ENCODE measurements at regions not wholly inside any gene's neighbourhood (a gene's known extent, or its start where the extent isn't known, plus 50 kb on each side); places are given as distances from the start of the nearest gene placed in this dataset.

GRCh38 chr9:13414349-13414748 is 134.9 kb upstream of the MPDZ start:
- TF ChIP-seq RAD21 (conservative IDR thresholded peaks at IDR 0.05 in 1 of 2, IDR thresholded peaks at IDR 0.05 in 1 of 2): no peak
- TF ChIP-seq, protein P1, sequence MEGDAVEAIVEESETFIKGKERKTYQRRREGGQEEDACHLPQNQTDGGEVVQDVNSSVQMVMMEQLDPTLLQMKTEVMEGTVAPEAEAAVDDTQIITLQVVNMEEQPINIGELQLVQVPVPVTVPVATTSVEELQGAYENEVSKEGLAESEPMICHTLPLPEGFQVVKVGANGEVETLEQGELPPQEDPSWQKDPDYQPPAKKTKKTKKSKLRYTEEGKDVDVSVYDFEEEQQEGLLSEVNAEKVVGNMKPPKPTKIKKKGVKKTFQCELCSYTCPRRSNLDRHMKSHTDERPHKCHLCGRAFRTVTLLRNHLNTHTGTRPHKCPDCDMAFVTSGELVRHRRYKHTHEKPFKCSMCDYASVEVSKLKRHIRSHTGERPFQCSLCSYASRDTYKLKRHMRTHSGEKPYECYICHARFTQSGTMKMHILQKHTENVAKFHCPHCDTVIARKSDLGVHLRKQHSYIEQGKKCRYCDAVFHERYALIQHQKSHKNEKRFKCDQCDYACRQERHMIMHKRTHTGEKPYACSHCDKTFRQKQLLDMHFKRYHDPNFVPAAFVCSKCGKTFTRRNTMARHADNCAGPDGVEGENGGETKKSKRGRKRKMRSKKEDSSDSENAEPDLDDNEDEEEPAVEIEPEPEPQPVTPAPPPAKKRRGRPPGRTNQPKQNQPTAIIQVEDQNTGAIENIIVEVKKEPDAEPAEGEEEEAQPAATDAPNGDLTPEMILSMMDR (IDR thresholded peaks at IDR 0.05): no peak

All from A549 (cell line).